Glutamatergic neuron (in vitro differentiated cells): ENCODE measurements at regions not wholly inside any gene's neighbourhood (a gene's known extent, or its start where the extent isn't known, plus 50 kb on each side); places are given as distances from the start of the nearest gene placed in this dataset.

Source experiments
- DNase-seq: peaks from one replicate; pipeline ENCODE4 v3.0.0; 2022
- H3K27ac Mint-ChIP-seq: one replicate; pipeline ENCODE4 v1.8.0; 2020; ENCODE audit warnings: mild to moderate bottlenecking, mixed read lengths, inconsistent platforms; ENCODE audit not compliant: unreplicated experiment
- H3K27me3 Mint-ChIP-seq: one replicate; pipeline ENCODE4 v1.8.0; 2020; ENCODE audit warnings: mild to moderate bottlenecking, moderate library complexity, mixed read lengths, inconsistent platforms; ENCODE audit not compliant: unreplicated experiment
- H3K36me3 Mint-ChIP-seq: one replicate; pipeline ENCODE4 v1.8.0; 2020; ENCODE audit warnings: mild to moderate bottlenecking, mixed read lengths, inconsistent platforms; ENCODE audit not compliant: unreplicated experiment
- H3K4me1 Mint-ChIP-seq: one replicate; pipeline ENCODE4 v1.8.0; 2020; ENCODE audit warnings: mild to moderate bottlenecking, low read depth, mixed read lengths, inconsistent platforms; ENCODE audit not compliant: unreplicated experiment
- H3K4me3 Mint-ChIP-seq: one replicate; pipeline ENCODE4 v1.8.0; 2020; ENCODE audit warnings: mild to moderate bottlenecking, mixed read lengths, inconsistent platforms; ENCODE audit not compliant: unreplicated experiment
- H3K9me3 Mint-ChIP-seq: one replicate; pipeline ENCODE4 v1.8.0; 2020; ENCODE audit warnings: mild to moderate bottlenecking, moderate library complexity, mixed read lengths, inconsistent platforms; ENCODE audit not compliant: unreplicated experiment
- TF ChIP-seq, protein P1 (sequence below): fragments of 200-600 bp; sonication (generic); IDR thresholded peaks from one replicate; pipeline ENCODE4 v1.5.0; 2021; ENCODE audit not compliant: partially characterized antibody, unreplicated experiment

- peaks cover 2% of the 10 kb centered on the region for H3K9me3 Mint-ChIP-seq
- H3K27me3 Mint-ChIP-seq, result no peaks in the 10 kb centered on the region
- H3K27ac Mint-ChIP-seq, result no peak overlapping the region
- TF ChIP-seq, protein P1, sequence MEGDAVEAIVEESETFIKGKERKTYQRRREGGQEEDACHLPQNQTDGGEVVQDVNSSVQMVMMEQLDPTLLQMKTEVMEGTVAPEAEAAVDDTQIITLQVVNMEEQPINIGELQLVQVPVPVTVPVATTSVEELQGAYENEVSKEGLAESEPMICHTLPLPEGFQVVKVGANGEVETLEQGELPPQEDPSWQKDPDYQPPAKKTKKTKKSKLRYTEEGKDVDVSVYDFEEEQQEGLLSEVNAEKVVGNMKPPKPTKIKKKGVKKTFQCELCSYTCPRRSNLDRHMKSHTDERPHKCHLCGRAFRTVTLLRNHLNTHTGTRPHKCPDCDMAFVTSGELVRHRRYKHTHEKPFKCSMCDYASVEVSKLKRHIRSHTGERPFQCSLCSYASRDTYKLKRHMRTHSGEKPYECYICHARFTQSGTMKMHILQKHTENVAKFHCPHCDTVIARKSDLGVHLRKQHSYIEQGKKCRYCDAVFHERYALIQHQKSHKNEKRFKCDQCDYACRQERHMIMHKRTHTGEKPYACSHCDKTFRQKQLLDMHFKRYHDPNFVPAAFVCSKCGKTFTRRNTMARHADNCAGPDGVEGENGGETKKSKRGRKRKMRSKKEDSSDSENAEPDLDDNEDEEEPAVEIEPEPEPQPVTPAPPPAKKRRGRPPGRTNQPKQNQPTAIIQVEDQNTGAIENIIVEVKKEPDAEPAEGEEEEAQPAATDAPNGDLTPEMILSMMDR, result no peak
- DNase-seq, result no peak
- no peaks in the 10 kb centered on the region for H3K4me1 Mint-ChIP-seq
- H3K36me3 Mint-ChIP-seq, result no peaks in the 10 kb centered on the region
- H3K4me3 Mint-ChIP-seq, result no peak overlapping the region
Observed at GRCh38 chr1:82044111-82044510, 243.4 kb downstream of the ADGRL2 start.

DNA sequence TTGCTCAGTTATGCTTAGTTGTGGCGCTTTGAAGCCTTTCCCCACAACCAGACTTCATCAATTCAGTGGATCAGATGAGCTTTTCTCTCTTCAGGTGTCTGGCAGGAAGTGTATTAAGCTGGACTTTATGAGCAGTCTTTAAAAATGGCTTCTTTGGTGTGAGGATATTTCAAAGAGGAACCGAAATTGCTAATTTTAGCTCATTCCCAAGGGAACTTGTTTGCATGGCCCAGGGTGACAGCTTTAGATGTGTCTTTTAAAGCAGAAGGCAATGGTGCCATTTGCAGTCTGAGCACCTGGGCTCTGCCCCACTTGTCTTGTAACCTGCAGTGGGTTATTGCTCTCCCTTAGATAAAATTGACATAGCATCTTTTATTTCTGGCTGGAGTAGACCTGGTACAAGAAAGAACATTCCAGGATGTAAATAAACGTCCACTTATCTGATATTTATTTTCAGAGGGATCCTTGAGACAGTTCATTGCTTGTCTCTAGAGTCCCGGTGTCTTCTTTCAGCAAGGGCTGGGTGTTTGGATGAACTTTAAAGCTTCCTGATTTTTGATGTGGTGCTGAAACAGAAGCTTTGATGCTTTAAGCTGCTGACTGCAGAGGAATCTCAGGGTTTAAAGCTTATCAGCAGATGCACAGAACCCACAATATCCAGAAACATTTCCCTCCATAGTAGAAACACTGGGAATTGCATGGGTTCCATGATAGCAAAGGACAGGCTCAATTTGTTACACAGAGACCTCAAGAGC is 241.7 kb downstream of the ADGRL2 start:
- no peak for DNase-seq
- Mint-ChIP-seq H3K4me1 (no peaks in the 10 kb centered on the region), H3K4me3 (no peak overlapping the region), H3K36me3 (no peaks in the 10 kb centered on the region), H3K27me3 (no peaks in the 10 kb centered on the region), H3K9me3 (peaks cover 2% of the 10 kb centered on the region), H3K27ac (no peak overlapping the region)
- TF ChIP-seq, protein P1, result no peak
